GM21737 (cell line): ENCODE measurements at regions not wholly inside any gene's neighbourhood (a gene's known extent, or its start where the extent isn't known, plus 50 kb on each side); places are given as distances from the start of the nearest gene placed in this dataset.
A peak's percentile ranks its signal among the peaks of the same experiment; 100 is the strongest.
"Not testable (repeated sequence)": the region's sequence is repeated elsewhere in the genome, so short reads cannot be mapped to it uniquely, and the experiment has no call there.

ENCODE experiments used
- ATAC-seq: cut with Tn5 transposase; IDR thresholded peaks from one replicate; pipeline ENCODE4 v1.9.1; 2021; ENCODE audit warnings: mild to moderate bottlenecking, moderate library complexity; ENCODE audit not compliant: unreplicated experiment

DNA sequence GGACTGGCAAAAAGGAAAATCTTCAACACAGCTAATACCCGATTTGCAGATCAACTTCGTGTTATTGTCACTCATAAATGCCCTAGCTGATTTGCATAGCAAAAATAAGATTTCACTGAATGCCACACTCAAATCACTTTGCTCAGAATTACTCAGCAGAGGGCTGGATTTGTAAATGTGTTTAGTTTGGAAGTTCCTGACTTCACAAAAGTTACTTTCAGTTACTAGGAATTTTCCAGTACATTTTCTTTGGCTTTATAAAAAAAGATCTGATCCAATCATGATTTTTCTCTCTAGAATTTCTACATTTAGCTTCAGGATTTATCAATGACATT lies 433.3 kb upstream of the ID2 start:
- no peak for ATAC-seq

GRCh38 chr2:8249141-8249540 lies 432.7 kb upstream of the ID2 start:
- ATAC-seq: no peak

- ATAC-seq: no peak
Observed at GRCh38 chr2:8249769-8250168, 432.1 kb upstream of the ID2 start.

- ATAC-seq: not testable (repeated sequence)
Observed at GRCh38 chr2:8250290-8250689, 431.6 kb upstream of the ID2 start.

DNA sequence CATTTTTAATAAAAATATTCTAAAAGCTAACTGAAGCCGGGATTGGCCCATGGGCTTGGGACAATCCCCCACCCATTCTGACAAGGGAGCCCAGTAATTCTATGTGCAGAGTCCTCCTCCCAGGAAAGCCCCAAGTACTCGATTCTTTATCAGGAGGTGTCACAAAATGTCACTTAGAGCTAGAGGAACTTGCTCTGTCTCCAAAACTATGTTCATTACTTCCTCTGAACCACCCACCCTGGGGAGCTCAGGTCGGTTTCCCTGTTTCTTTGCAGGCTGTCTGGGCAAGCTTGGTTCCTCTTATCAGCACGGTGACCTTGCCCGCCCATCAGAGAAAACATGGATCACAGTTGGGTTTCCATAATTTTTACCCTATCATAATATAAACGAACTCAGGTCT lies 430.6 kb upstream of the ID2 start:
- no peak for ATAC-seq

DNA sequence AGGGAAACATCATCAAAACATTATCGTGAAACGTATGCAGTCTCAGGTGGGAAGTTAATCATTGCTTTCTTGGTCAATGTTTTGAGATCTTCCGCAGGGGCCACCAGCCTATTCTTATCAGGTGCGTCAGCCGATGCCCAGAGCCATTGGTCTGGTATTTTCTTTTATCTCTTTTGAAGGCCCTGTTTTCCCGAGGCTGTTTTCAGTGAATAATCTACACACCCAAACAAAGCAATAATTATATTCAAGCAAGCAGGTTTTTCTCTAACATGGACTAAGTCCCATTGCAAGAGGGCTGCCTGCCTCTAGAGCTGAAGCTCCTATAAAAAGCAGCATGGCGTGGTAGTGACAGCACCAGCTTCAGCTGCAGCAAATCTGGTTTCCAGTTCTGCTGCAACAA lies 430.0 kb upstream of the ID2 start:
- no peak for ATAC-seq

DNA sequence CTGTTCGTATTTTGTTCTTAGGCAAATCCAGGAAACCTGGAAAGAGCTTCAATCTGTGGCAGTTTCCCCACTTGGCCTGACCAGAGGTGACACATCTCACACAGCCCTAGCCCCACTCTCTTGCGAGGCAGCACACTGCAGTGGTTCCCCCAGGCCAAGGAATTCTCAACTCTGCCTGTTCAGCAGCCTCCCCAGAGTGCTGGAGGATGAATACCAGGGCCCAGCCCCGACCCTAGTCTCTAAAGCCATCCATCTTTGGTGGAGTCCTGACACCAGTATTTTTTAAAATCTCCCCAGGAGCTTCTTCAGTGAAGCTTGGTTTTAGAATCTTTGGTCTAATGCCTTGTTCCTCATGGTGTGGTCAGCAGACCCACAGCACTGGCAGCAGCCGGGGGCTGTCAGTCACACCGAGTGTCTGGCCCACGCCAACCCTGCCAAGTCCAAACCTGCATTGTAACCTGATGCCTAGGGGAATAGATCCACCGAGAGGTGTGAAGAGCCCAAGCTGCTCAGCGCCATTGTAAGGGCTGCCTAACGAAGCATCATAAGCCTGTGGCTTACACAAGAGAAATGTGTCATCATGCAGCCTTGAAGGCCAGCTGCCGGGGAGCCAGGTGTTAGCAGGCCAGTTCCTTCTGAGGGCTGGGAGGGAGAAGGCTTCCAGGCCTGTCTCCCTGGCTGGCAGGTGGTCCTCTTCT lies 428.7 kb upstream of the ID2 start:
- ATAC-seq: peak; percentile 68

GRCh38 chr2:8253781-8254180 lies 428.1 kb upstream of the ID2 start:
- ATAC-seq: no peak

GRCh38 chr2:8254214-8254613 lies 427.6 kb upstream of the ID2 start:
- ATAC-seq: not testable (repeated sequence)

DNA sequence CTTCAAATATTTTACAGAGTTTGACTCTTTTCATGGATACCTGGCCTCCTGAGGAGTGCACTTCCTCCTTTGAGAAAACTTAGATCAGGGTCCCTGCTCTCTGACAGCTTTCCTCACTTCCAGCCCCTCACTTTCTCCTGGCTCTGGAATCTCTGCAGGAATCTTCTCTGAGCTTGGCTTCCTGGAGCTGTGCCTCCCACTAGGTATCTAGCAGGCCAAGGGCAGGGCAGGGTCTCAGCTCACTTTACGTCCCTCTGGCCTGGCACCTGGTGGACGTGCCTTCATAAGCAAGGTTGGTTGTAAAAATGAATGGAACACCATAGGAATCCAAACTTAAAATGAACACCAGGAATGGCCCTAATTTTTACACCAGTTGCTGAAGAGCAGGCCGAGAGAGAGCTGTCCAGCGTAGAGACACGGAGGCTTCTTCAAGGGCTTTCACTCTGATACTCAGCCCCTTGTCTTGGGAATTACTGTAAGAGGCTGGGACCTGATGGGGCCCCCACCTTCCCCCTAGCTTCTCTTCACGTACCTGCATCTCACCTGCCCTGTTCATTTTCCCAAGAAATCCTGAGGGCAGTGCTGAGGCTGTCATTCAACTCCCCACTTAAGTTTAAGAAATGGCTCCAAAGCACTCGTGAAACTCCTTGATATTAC lies 426.9 kb upstream of the ID2 start:
- no peak for ATAC-seq

DNA sequence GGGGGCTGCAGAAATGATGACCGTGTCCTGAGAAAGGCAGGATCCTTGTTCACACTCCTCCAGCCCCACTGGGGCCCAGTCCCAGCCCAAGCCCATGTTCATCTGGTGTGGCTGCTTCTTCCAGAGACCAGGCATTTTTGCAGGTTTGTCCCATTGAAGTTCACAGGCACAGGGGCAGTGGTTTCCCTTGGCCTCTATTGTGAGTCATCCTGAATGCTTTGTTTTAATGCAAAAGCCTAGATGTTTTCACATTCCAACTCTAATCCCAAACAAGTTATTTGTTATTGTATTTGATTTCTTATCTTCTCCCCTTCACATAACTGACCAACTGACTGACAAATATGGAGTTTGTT lies 426.4 kb upstream of the ID2 start:
- ATAC-seq: no peak

DNA sequence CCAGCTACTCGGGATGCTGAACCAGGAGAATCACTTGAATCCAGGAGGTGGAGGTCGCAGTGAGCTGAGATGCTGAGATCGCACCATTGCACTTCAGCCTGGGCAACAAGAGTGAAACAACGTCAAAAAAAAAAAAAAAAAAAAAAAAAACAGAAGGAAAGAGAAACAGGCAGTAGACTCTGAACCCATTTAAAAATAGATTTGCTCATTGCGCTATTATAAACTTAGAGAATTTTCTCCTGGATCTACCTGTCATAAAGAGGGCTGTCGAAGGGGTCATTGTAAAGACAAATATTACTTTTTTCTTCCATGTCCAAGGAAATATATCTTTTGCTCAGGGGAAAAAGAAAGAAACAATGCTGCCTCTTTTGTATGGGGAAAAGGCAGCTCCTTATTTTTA lies 425.0 kb upstream of the ID2 start:
- ATAC-seq: no peak

GRCh38 chr2:8257502-8257901 lies 424.4 kb upstream of the ID2 start:
- no peak for ATAC-seq

DNA sequence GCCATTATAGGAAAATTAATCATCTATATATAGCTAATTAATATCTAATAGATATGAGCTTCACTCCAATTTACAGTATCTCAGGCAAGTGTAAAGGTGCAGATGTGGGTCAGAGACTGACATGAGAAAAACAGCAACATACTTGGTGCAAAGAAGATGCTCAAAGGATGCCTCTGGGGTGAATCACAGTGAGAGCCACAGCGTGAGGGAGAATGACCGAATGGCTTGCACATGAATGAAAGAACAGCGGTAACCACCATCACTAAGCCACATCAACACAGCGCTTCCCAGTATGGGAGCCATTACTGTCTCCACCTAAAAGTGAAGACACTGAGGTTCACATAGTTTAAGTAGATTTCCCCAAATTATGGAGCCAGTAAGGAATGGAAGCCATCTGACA lies 423.4 kb upstream of the ID2 start:
- ATAC-seq: no peak

- no peak for ATAC-seq
Observed at GRCh38 chr2:8259106-8259840, 422.6 kb upstream of the ID2 start.

DNA sequence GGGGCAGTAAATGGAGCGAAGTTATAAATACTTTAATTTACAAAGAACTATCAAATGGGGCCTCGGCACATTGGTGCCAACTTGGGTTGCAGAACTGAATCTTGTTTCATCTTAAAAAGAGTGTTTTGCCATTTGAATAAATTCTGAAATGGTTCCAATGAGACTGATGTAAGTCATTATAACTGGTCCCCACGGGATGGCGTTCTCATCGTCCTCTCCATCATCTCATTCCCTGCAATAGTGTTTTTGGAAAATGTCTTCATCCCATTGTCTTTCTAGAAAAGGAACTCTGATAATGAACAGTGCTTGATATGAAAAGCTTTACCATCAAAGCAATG lies 422.0 kb upstream of the ID2 start:
- no peak for ATAC-seq

GRCh38 chr2:8260213-8260612 lies 421.6 kb upstream of the ID2 start:
- ATAC-seq: no peak

DNA sequence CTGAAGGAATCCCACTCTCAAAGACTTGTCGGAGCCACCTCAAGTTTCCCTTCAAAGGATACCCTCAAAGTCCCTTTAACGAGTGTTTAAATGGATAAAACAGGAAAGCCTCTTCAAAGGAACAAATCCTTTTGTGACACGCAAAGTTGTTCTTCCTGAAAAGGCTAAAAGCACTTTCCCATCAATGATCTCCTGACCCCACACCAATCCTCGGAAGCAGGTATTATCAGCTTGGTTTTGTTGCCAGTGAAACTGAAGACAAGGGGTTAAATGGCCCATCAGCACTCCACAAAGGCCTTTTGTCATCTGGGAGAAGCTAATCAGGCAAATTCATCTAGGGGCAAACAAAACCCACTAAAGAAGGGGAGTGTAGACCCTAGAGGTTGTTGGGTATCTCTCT lies 418.0 kb upstream of the ID2 start:
- ATAC-seq: no peak

GRCh38 chr2:8264981-8265380 lies 416.9 kb upstream of the ID2 start:
- no peak for ATAC-seq

DNA sequence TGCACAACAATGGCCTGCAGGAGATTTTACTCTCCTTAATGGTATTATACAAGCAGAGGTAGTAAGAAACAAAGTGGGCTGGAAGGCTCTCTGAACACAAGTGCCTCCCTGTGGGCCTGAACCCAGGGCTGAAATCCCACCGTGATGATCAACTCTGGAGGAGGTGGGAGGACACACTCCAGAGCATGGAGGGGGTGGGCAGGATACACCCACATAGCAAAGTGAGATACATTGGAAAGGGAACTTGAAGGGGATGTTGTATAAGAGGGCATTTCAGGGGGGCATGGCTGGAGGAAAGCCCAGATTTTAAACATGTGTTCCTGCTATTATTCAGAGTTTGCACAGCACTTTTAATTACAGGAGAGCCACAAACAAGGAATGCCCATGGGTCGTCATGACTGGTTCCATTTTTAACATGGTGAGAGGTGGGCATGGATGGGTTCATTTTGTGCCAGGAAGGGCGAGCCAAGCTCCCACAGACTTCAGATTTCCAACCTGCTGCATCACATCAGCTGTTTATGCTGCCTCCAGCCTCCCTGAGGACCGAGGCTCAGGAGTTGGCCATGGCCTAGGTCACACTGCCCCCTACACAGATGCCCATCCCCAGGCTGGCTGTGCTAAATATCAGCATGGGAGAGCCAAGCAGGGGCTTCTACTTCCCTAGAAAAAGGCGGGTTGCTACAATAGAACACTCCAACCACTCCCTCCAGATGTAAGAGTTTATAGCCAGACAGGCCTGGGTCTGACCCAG lies 416.2 kb upstream of the ID2 start:
- ATAC-seq: no peak

GRCh38 chr2:8266563-8266962 lies 415.3 kb upstream of the ID2 start:
- no peak for ATAC-seq

- no peak for ATAC-seq
Observed at GRCh38 chr2:8267048-8267447, 414.8 kb upstream of the ID2 start.
